ENCODE measurements at regions not wholly inside any gene's neighbourhood (a gene's known extent, or its start where the extent isn't known, plus 50 kb on each side); places are given as distances from the start of the nearest gene placed in this dataset.
"Not testable (repeated sequence)": the region's sequence is repeated elsewhere in the genome, so short reads cannot be mapped to it uniquely, and the experiment has no call there.

DNA sequence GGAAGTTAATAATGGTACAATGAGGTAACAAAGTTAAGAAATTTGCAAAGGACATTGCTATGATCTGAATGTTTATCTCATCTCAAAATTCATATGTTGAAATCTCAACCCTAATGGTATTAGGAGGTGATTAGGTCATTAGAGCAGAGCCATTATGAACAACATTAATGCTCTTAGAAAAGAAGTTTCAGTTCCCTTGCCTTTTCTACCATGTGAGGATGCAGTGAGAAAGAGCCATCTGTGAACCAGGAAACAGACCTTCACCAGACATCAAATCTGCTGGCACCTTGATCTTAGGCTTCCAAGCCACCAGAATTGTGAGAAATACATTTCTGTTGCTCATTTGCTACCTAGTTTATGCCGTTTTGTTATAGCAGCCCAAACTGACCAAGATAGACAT lies 757.6 kb downstream of the NR4A2 start:
- Histone ChIP-seq H2BK12ac (ENCODE audit: low read length) (no peak overlapping the region), H3K4me2 (ENCODE audit: insufficient read depth, low read length, poor library complexity, severe bottlenecking) (no peak overlapping the region), H3K79me1 (ENCODE audit: low read depth, low read length) (no peaks in the 10 kb centered on the region), H3K9ac (ENCODE audit: low read depth, low read length, poor library complexity) (no peak overlapping the region), H3K9me3 (replicated peaks in 1 of 2; ENCODE audit: control insufficient read depth in 2 of 2, insufficient read depth in 1 of 2, low read depth in 1 of 2, low read length in 2 of 2) (no peaks in the 10 kb centered on the region), H3K27me3 (ENCODE audit: control insufficient read depth in 3 of 3, insufficient read depth in 3 of 3, low read depth in 1 of 3, low read length in 3 of 3) (no peaks in the 10 kb centered on the region), H3K36me3 (replicated peaks in 1 of 2; ENCODE audit: control insufficient read depth in 2 of 2, insufficient read depth in 2 of 2, low read length in 2 of 2) (no peaks in the 10 kb centered on the region), H3K27ac (replicated peaks; ENCODE audit: low read length) (no peak overlapping the region), H3K23ac (ENCODE audit: low read depth, low read length, poor library complexity) (no peak overlapping the region), H3K14ac (ENCODE audit: low read length) (no peak overlapping the region), H4K91ac (ENCODE audit: low read depth, low read length, poor library complexity) (no peak overlapping the region), H4K8ac (ENCODE audit: low read depth, low read length) (no peak overlapping the region), H2AK5ac (ENCODE audit: low read depth, low read length) (no peak overlapping the region), H3K18ac (ENCODE audit: low read length) (no peak overlapping the region), H2AFZ (ENCODE audit: low read length) (no peak overlapping the region), H3K4ac (ENCODE audit: low read length) (no peak overlapping the region), H3K4me1 (ENCODE audit: control insufficient read depth in 2 of 2, insufficient read depth in 1 of 2, low read depth in 1 of 2, low read length in 2 of 2) (no peaks in the 10 kb centered on the region), H2BK120ac (ENCODE audit: low read depth, low read length) (no peak overlapping the region), H3K4me3 (ENCODE audit: low read length in 2 of 2) (no peak overlapping the region), H2BK5ac (ENCODE audit: low read length) (no peak overlapping the region), H2BK15ac (ENCODE audit: low read length) (no peak overlapping the region)
- DNase-seq (ENCODE audit: low spot score), result no peak
- no CpG with 5 or more reads among the region's 1 CpG for WGBS, 2 donors (ENCODE audit: extremely low coverage in 2 of 2, insufficient read length in 2 of 2, insufficient replicate concordance in 1 of 2)

DNA sequence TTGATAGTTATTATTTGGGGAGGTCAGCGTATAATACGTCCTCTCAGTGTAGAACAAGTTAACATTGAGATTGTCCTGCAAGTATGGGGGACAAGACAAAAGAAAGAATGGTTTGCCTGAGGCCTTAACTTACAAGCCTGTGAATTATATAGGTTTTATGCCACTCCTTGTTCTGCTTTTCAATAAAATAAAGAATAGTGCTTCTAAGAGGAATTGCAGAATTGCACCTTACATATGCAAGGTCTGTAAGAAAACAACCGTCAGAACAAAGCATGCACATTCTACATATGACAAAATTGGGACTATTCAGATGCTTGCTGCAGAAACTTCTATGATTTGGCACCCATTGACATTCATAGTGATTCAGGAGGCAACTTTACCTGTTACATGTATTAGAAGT lies 785.0 kb downstream of the NR4A2 start:
- H3K9ac ChIP-seq (ENCODE audit: low read depth, low read length, poor library complexity), result no peak overlapping the region
- H2BK12ac ChIP-seq (ENCODE audit: low read length), result no peak overlapping the region
- H3K14ac ChIP-seq (ENCODE audit: low read length), result no peak overlapping the region
- no peaks in the 10 kb centered on the region for H3K79me1 ChIP-seq (ENCODE audit: low read depth, low read length)
- no peak for DNase-seq (ENCODE audit: low spot score)
- H3K4me1 ChIP-seq (ENCODE audit: control insufficient read depth in 2 of 2, insufficient read depth in 1 of 2, low read depth in 1 of 2, low read length in 2 of 2), result no peaks in the 10 kb centered on the region
- no peak overlapping the region for H2BK15ac ChIP-seq (ENCODE audit: low read length)
- peak overlapping the region; percentile 40 for H2AFZ ChIP-seq (ENCODE audit: low read length)
- H2BK120ac ChIP-seq (ENCODE audit: low read depth, low read length), result no peak overlapping the region
- no peak overlapping the region for H3K4me2 ChIP-seq (ENCODE audit: insufficient read depth, low read length, poor library complexity, severe bottlenecking)
- no CpG with 5 or more reads among the region's 3 CpGs for WGBS, 2 donors (ENCODE audit: extremely low coverage in 2 of 2, insufficient read length in 2 of 2, insufficient replicate concordance in 1 of 2)
- H3K36me3 ChIP-seq (replicated peaks in 1 of 2; ENCODE audit: control insufficient read depth in 2 of 2, insufficient read depth in 2 of 2, low read length in 2 of 2), result no peaks in the 10 kb centered on the region
- no peak overlapping the region for H2BK5ac ChIP-seq (ENCODE audit: low read length)
- no peak overlapping the region for H3K18ac ChIP-seq (ENCODE audit: low read length)
- no peak overlapping the region for H3K4ac ChIP-seq (ENCODE audit: low read length)
- H3K27me3 ChIP-seq (ENCODE audit: control insufficient read depth in 3 of 3, insufficient read depth in 3 of 3, low read depth in 1 of 3, low read length in 3 of 3), result no peaks in the 10 kb centered on the region
- H2AK5ac ChIP-seq (ENCODE audit: low read depth, low read length), result no peak overlapping the region
- H4K91ac ChIP-seq (ENCODE audit: low read depth, low read length, poor library complexity), result no peak overlapping the region
- no peak overlapping the region for H4K8ac ChIP-seq (ENCODE audit: low read depth, low read length)
- no peak overlapping the region for H3K23ac ChIP-seq (ENCODE audit: low read depth, low read length, poor library complexity)
- H3K9me3 ChIP-seq (replicated peaks in 1 of 2; ENCODE audit: control insufficient read depth in 2 of 2, insufficient read depth in 1 of 2, low read depth in 1 of 2, low read length in 2 of 2), result no peaks in the 10 kb centered on the region
- no peak overlapping the region for H3K27ac ChIP-seq (replicated peaks; ENCODE audit: low read length)
- no peak overlapping the region for H3K4me3 ChIP-seq (ENCODE audit: low read length in 2 of 2)

- no peak for DNase-seq (ENCODE audit: low spot score)
- WGBS, 2 donors (ENCODE audit: extremely low coverage in 2 of 2, insufficient read length in 2 of 2, insufficient replicate concordance in 1 of 2), result no CpG with 5 or more reads among the region's 11 CpGs
Observed at GRCh38 chr2:155546721-155547555, 785.6 kb downstream of the NR4A2 start.

DNA sequence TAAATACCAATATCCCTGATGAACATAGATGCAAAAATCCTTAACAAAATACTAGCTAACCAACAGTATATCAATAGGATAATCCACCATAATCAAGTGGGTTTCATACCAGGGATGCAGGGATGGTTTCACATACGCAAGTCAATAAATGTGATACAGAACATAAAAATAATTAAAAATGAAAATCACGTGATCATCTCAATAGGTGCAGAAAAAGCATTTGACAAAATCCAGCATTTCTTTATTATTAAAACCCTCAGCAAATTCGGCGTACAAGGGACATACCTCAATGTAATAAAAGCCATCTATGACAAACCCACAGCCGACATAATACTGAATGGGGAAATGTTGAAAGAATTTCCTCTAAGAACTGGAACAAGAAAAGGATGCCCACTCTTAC lies 793.5 kb downstream of the NR4A2 start:
- not testable (repeated sequence) for H3K18ac ChIP-seq (ENCODE audit: low read length); H3K36me3 ChIP-seq (replicated peaks in 1 of 2; ENCODE audit: control insufficient read depth in 2 of 2, insufficient read depth in 2 of 2, low read length in 2 of 2); H3K4me1 ChIP-seq (ENCODE audit: control insufficient read depth in 2 of 2, insufficient read depth in 1 of 2, low read depth in 1 of 2, low read length in 2 of 2); H2BK12ac ChIP-seq (ENCODE audit: low read length); H4K91ac ChIP-seq (ENCODE audit: low read depth, low read length, poor library complexity); H3K4me3 ChIP-seq (ENCODE audit: low read length in 2 of 2); H2BK5ac ChIP-seq (ENCODE audit: low read length); H2AK5ac ChIP-seq (ENCODE audit: low read depth, low read length); H3K79me1 ChIP-seq (ENCODE audit: low read depth, low read length); H3K4ac ChIP-seq (ENCODE audit: low read length); H2AFZ ChIP-seq (ENCODE audit: low read length); H3K27ac ChIP-seq (replicated peaks; ENCODE audit: low read length); H2BK120ac ChIP-seq (ENCODE audit: low read depth, low read length); DNase-seq (ENCODE audit: low spot score); H3K9ac ChIP-seq (ENCODE audit: low read depth, low read length, poor library complexity); H3K9me3 ChIP-seq (replicated peaks in 1 of 2; ENCODE audit: control insufficient read depth in 2 of 2, insufficient read depth in 1 of 2, low read depth in 1 of 2, low read length in 2 of 2); H4K8ac ChIP-seq (ENCODE audit: low read depth, low read length); H3K27me3 ChIP-seq (ENCODE audit: control insufficient read depth in 3 of 3, insufficient read depth in 3 of 3, low read depth in 1 of 3, low read length in 3 of 3); H3K23ac ChIP-seq (ENCODE audit: low read depth, low read length, poor library complexity); H2BK15ac ChIP-seq (ENCODE audit: low read length); H3K14ac ChIP-seq (ENCODE audit: low read length); H3K4me2 ChIP-seq (ENCODE audit: insufficient read depth, low read length, poor library complexity, severe bottlenecking)
- WGBS, 2 donors (ENCODE audit: extremely low coverage in 2 of 2, insufficient read length in 2 of 2, insufficient replicate concordance in 1 of 2), result no CpG with 5 or more reads among the region's 5 CpGs

More at GRCh38 chr2:155546721-155547555, 785.6 kb downstream of the NR4A2 start:
- no peak overlapping the region for H4K8ac ChIP-seq (ENCODE audit: low read depth, low read length)
- H2AFZ ChIP-seq (ENCODE audit: low read length), result no peak overlapping the region
- no peak overlapping the region for H3K4ac ChIP-seq (ENCODE audit: low read length)
- no peak overlapping the region for H4K91ac ChIP-seq (ENCODE audit: low read depth, low read length, poor library complexity)
- H3K9ac ChIP-seq (ENCODE audit: low read depth, low read length, poor library complexity), result no peak overlapping the region
- H3K23ac ChIP-seq (ENCODE audit: low read depth, low read length, poor library complexity), result no peak overlapping the region
- no peak overlapping the region for H2BK15ac ChIP-seq (ENCODE audit: low read length)
- no peak overlapping the region for H3K4me3 ChIP-seq (ENCODE audit: low read length in 2 of 2)
- no peaks in the 10 kb centered on the region for H3K79me1 ChIP-seq (ENCODE audit: low read depth, low read length)
- H3K36me3 ChIP-seq (replicated peaks in 1 of 2; ENCODE audit: control insufficient read depth in 2 of 2, insufficient read depth in 2 of 2, low read length in 2 of 2), result no peaks in the 10 kb centered on the region
- H3K14ac ChIP-seq (ENCODE audit: low read length), result no peak overlapping the region
- H3K18ac ChIP-seq (ENCODE audit: low read length), result no peak overlapping the region
- H2BK12ac ChIP-seq (ENCODE audit: low read length), result no peak overlapping the region
- no peaks in the 10 kb centered on the region for H3K9me3 ChIP-seq (replicated peaks in 1 of 2; ENCODE audit: control insufficient read depth in 2 of 2, insufficient read depth in 1 of 2, low read depth in 1 of 2, low read length in 2 of 2)
- H3K4me2 ChIP-seq (ENCODE audit: insufficient read depth, low read length, poor library complexity, severe bottlenecking), result no peak overlapping the region
- H2AK5ac ChIP-seq (ENCODE audit: low read depth, low read length), result no peak overlapping the region
- H2BK120ac ChIP-seq (ENCODE audit: low read depth, low read length), result no peak overlapping the region
- no peaks in the 10 kb centered on the region for H3K4me1 ChIP-seq (ENCODE audit: control insufficient read depth in 2 of 2, insufficient read depth in 1 of 2, low read depth in 1 of 2, low read length in 2 of 2)
- no peaks in the 10 kb centered on the region for H3K27me3 ChIP-seq (ENCODE audit: control insufficient read depth in 3 of 3, insufficient read depth in 3 of 3, low read depth in 1 of 3, low read length in 3 of 3)
- H2BK5ac ChIP-seq (ENCODE audit: low read length), result no peak overlapping the region
- H3K27ac ChIP-seq (replicated peaks; ENCODE audit: low read length), result no peak overlapping the region

Measured in neuronal stem cell (in vitro differentiated cells).